GM11168 (cell line): ENCODE measurements at regions not wholly inside any gene's neighbourhood (a gene's known extent, or its start where the extent isn't known, plus 50 kb on each side); places are given as distances from the start of the nearest gene placed in this dataset.
"Not testable (repeated sequence)": the region's sequence is repeated elsewhere in the genome, so short reads cannot be mapped to it uniquely, and the experiment has no call there.

ENCODE experiments used
- in situ Hi-C: fragments of 300-500 bp; cut with MboI; formaldehyde crosslinking; loops from one replicate; pipeline ENCODE4 v1.12.0; 2022; ENCODE audit warnings: low sequenced_read_pairs; ENCODE audit not compliant: unreplicated experiment

- in situ Hi-C loops = loop anchor here (25.0 kb wide), 1 partner anchor 240 kb away; no protein-coding TSS in a partner anchor
These were observed 367.2 kb downstream of the USP25 start for GRCh38 chr21:16096988-16097387.

GRCh38 chr21:16102113-16102512 is 372.3 kb downstream of the USP25 start:
- in situ Hi-C loops = no loop called here

GRCh38 chr21:16108561-16109075 is 378.8 kb downstream of the USP25 start:
- in situ Hi-C loops = no loop called here

GRCh38 chr21:16113052-16113715 is 383.4 kb downstream of the USP25 start:
- in situ Hi-C loops = no loop called here

- in situ Hi-C loops = no loop called here
These were observed 385.7 kb downstream of the USP25 start for GRCh38 chr21:16115461-16115860.

- in situ Hi-C loops = no loop called here
These were observed 386.3 kb downstream of the USP25 start for GRCh38 chr21:16116069-16116468.

- in situ Hi-C loops = no loop called here
These were observed 387.0 kb downstream of the USP25 start for GRCh38 chr21:16116798-16117197.

- in situ Hi-C loops = no loop called here
These were observed 387.5 kb downstream of the USP25 start for GRCh38 chr21:16117331-16117730.

GRCh38 chr21:16117851-16118590 is 388.2 kb downstream of the USP25 start:
- in situ Hi-C loops = no loop called here

GRCh38 chr21:16124378-16125138 is 394.8 kb downstream of the USP25 start:
- in situ Hi-C loops = no loop called here

- in situ Hi-C loops = no loop called here
These were observed 395.5 kb downstream of the USP25 start for GRCh38 chr21:16125274-16125673.

- in situ Hi-C loops = not testable (repeated sequence)
These were observed 402.7 kb downstream of the USP25 start for GRCh38 chr21:16132453-16132852.

GRCh38 chr21:16133248-16133647 is 403.5 kb downstream of the USP25 start:
- in situ Hi-C loops = no loop called here

GRCh38 chr21:16134134-16134533 is 404.4 kb downstream of the USP25 start:
- in situ Hi-C loops = no loop called here

- in situ Hi-C loops = no loop called here
These were observed 407.3 kb downstream of the USP25 start for GRCh38 chr21:16137106-16137505.

- in situ Hi-C loops = no loop called here
These were observed 415.3 kb downstream of the USP25 start for GRCh38 chr21:16145052-16145451.

- in situ Hi-C loops = no loop called here
These were observed 415.7 kb downstream of the USP25 start for GRCh38 chr21:16145479-16145878.

- in situ Hi-C loops = no loop called here
These were observed 424.5 kb downstream of the USP25 start for GRCh38 chr21:16154321-16154720.

- in situ Hi-C loops = no loop called here
These were observed 425.3 kb downstream of the USP25 start for GRCh38 chr21:16154951-16155635.

- in situ Hi-C loops = no loop called here
These were observed 427.2 kb downstream of the USP25 start for GRCh38 chr21:16156841-16157489.
